CMK (cell line): ENCODE measurements at regions not wholly inside any gene's neighbourhood (a gene's known extent, or its start where the extent isn't known, plus 50 kb on each side); places are given as distances from the start of the nearest gene placed in this dataset.

Experiments used
- DNase-seq: peaks from one replicate; pipeline ENCODE4 v3.0.0-alpha.2; 2010; ENCODE audit warnings: low read depth

GRCh38 chr1:68959461-68960030, 462.7 kb upstream of the DEPDC1 start:
- no peak for DNase-seq

- no peak for DNase-seq
Observed at GRCh38 chr1:68961143-68961542, 464.3 kb upstream of the DEPDC1 start.

DNA sequence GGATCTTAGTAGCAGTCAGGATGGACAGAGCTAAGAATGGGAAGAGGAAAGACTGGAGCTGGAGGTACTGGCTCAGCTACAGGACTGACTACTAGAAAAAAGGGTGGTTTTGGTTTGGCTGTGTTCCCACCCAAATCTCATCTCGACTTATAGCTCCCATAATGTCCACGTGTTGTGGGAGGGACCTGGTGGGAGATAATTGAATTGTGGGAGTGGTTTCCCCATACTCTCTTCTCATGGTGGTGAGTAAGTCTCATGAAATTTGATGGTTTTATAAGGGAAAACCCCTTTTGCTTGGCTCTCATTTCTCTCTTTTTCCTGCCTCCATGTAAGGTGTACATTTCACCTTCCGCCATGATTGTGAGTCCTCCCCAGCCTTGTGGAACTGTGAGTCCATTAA, 466.5 kb upstream of the DEPDC1 start:
- no peak for DNase-seq

DNA sequence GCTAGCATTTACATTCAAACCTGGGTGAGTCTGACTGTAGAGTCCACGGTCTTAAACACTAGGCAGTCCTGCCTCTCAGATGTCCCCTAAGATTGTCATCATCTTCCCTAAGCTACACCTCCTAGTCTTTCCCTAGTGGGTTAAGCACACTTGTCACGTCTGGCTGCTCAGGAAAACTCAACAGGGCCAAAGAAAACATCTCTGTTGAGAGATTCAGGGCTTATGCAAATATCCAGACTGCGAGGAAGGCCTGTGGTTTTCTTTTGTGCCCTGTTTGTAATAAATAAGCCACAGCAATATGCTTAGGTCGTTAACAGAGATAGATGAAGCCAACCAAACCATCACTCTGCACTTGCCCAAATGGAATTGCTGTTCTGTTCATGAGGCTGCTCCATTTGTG, 472.6 kb upstream of the DEPDC1 start:
- DNase-seq: no peak

GRCh38 chr1:68970571-68970970, 473.7 kb upstream of the DEPDC1 start:
- no peak for DNase-seq

- DNase-seq: no peak
Observed at GRCh38 chr1:68973459-68974244, 476.8 kb upstream of the DEPDC1 start.

- no peak for DNase-seq
Observed at GRCh38 chr1:68974447-68974846, 477.6 kb upstream of the DEPDC1 start.

DNA sequence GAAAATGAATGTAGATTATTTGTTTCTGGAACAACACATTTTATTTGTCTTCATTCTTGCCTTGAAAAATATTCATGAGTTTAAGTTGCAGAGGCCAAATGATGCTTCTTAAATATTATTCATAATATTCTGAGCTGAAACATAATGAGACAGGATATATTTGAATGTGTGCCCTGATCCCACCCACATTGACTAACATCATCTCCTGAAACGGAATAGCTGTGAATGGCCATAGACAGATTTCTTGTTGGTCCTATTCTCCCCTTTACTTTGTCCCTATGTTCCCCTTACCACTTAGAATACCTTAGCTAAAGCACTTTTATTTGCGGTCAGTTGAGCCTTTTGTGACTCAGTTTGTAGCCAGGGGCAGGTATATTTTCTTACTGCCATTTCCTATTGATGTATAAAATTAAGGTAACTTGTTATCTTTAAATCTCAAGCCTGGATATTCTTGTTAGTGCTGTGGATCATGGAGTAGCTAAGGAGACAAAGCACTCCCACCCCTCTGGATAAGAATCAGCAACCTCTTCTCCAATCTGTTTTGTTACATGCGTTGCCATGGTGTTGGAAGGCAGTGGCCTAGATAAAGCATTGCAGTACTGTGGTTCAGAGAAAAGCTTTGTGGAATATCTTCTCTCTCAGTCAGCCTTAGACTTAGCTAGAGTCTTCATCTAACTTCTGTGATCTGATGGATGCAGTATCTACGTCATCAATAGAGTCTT, 478.5 kb upstream of the DEPDC1 start:
- no peak for DNase-seq

GRCh38 chr1:68976916-68977610, 480.2 kb upstream of the DEPDC1 start:
- no peak for DNase-seq

DNA sequence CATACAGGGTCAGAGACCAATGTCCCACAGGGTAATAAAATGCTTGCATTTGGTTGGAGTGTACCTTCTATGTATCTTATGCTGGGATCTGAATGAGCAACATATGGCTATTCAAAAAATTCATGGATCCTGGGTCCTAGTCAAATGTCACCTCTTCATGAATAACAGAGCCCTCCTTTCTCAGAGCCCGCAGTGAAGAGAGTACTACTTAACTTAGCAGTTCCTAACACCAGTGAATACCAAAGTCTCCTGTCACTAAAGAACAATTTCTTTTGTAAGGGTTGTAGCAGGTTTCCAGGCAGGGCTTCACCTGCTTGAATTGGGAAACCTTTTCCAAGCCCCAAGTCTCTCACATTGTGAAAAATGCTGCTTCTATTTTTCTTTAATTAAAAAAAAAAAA, 483.0 kb upstream of the DEPDC1 start:
- DNase-seq: no peak

- DNase-seq: no peak
Observed at GRCh38 chr1:68984289-68984688, 487.4 kb upstream of the DEPDC1 start.

DNA sequence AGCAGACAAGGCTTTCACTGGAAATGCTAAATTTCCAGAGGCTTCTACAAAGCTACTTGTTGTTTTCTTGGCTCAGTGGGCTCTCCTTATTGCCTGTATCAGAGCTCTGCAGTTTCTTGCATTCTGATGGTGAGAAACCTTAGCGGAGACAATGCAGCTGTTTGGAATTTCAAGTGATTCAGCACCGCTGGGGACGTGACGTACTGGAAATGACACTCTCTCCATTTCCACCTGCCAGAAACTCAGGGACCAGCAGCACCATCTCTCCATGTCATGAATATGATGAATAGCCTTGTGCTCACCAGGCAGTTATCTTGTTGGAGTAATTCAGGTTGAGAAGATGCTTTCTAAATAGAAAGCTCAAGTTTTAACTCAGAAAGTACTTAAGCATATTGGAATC, 497.2 kb upstream of the DEPDC1 start:
- DNase-seq: no peak

- no peak for DNase-seq
Observed at GRCh38 chr1:69016468-69016867, 519.6 kb upstream of the DEPDC1 start.

DNA sequence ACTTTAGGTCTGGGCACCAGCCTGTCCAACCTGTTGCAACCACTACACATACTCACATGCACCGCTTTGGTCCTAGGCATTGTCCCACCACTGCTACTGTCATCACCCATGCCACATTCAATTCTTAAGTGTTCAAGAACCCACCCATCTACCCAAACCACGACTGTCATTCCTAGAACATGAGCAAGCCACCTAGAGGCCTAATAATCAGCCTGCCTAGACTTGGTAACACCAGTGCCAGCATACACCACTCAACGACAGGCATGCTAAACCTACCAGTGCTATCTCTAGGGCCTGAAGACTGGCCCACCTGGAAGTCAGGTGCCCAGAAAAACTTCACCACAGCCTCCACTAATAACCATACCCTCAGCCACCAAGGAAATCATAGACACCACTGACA, 532.8 kb upstream of the DEPDC1 start:
- DNase-seq: no peak

DNA sequence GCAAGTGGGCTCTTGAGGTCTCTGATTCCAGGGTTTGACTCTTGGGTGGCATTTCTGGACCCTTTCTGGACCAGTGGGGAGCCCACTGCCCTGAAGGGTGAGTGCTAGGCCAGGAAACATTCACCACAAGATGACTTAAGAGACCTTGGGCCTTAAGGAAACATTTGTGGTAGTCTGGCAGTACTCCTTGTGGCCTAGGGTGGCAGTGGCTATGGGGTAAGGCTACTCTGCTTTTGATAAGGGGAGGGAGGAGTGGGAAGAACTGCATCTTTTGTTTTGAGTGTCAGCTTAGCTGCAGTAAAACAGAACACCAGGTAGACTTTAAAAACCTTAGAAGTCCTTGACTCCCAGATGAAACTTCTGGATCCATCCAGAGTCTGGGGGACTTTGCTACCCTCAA, 529.3 kb upstream of the LRRC7 start:
- DNase-seq: no peak

DNA sequence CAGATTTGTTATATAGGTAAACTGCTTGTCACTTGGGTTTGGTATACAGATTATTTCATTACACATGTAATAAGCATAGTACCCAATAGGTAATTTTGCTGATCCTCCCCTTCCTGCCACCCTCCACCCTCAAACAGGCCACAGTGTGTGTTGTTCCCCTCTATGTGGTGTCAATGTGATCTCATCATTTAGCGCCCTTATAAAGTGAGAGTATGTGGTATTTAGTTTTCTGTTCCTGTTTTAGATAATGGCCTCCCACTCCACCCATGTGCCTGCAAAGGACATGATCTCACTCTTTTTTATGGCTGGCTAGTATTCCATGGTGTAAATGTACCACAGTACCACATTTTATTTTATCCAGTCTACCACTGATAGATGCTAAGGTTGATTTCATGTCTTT, 522.1 kb upstream of the LRRC7 start:
- DNase-seq: no peak

DNA sequence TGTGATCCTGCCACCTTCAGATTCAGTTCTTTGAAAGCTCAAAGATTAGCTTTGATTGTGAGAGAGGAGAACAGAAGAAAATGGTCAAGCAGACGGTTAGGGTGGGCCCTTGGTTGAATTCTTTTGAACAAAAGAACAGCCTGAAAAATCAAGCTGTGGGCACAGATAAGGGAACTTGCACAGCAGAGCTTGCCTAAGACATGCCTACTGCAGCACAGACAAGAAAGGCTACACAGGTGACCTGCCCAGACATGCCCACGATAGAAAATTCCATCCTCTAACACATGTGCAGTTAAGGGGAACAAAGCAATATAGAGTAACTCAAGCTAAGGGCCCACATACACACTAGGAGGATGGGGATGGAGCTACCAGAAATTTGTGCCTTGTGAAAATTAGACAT, 512.5 kb upstream of the LRRC7 start:
- no peak for DNase-seq

DNA sequence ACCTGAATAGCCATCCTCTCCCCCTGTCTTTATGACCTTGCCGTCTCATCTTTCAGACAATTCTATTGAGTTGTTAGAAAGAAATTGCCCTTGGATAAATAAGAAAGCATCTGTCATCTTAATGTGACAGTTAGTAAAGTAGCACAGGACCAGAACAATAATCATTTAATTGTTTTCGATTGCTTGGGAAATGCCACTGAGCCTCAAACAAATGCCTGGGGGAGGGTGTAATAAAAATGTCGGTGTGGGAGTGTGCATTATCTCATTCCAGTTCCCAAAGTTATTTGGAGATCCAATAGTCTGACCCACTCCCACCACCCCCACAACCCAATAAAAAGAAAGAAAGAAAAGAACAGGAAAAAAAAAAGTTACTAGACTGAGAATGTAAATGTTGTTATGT, 509.3 kb upstream of the LRRC7 start:
- no peak for DNase-seq

- DNase-seq: no peak
Observed at GRCh38 chr1:69070660-69071373, 496.9 kb upstream of the LRRC7 start.

DNA sequence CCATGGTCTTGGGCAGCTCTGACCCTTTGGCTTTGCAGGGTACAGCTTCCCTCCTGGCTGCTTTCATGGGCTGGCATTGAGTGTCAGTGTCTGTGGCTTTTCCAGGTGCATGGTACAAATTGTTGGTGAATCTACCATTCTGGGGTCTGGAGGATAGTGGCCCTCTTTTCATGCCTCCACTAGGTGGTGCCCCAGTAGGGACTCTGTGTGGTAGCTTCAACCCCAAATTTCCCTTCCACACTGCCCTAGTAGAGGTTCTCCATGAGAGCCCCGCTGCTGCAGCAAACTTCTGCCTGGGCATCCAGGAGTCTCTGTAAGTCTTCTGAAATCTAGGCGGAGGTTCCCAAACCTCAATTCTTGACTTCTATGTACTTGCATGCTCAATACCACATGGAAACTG, 494.5 kb upstream of the LRRC7 start:
- DNase-seq: no peak

DNA sequence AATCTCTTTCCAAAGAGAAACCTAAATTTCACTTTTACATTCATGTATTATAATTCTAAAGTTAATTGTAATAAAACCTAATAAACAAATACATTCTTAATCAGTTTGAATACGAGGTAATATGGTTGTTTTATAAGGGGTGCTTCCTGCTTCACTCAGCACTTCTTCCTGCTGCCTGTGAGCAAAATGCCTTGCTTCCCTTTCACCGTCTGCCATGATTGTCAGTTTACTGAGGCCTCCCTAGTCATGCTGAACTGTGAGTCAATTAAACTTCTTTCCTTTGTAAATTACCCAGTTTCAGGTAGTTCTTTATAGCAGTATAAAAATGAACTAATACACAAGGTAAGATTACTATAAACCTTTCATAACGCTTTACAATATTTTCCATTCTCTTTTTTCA, 491.1 kb upstream of the LRRC7 start:
- no peak for DNase-seq

DNA sequence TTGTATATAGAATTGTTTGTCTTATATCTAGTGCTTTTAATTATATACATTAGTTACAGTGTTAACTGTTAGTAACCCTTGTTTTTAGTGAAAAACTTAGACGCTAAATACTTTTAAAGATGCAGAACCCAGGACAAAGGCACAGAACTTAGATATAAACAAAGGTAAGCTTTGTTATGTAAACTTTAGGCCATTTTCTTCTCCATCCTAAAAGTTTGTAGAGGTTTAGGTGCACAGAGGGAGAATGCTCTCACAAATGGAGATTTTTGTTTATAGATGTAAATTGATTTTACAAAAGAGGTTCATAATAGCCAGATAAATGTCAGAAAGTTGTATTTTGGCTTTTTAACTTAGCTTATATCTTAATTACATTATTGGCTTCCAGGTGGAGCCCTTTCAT, 490.5 kb upstream of the LRRC7 start:
- no peak for DNase-seq
